Caco-2 (cell line): ENCODE measurements at regions not wholly inside any gene's neighbourhood (a gene's known extent, or its start where the extent isn't known, plus 50 kb on each side); places are given as distances from the start of the nearest gene placed in this dataset.

Experiments used
- BruUV-seq: library from RNA; stranded (reverse); fragments of 400-500 nt; replicated peaks from 2 replicates; lab custom pipeline; 2021; lab: Mats Ljungman, UMichigan
- CTCF ChIA-PET: fragments of 300-600 bp; sonication (Branson Sonifier 250); formaldehyde crosslinking; loops from one replicate; lab custom pipeline; 2022; ENCODE audit warnings: antibody characterized with exemption; lab: Charles Lee
- POLR2A ChIA-PET: fragments of 300-600 bp; sonication (Branson Sonifier 250); formaldehyde crosslinking; loops from one replicate; lab custom pipeline; 2022; ENCODE audit warnings: antibody characterized with exemption; lab: Charles Lee
- DNase-seq, 2 experiments: peaks; one replicate each; pipeline versions ENCODE4 v3.0.0 to v3.0.0-alpha.2; 2020 to 2022
- H3K27me3 ChIP-seq: replicated peaks from 2 replicates; pipeline ENCODE4 v1.6.0; 2011; ENCODE audit warnings: low read length; ENCODE audit not compliant: control insufficient read depth, insufficient read depth
- H3K36me3 ChIP-seq: 2 replicates; pipeline ENCODE4 v1.5.1; 2011; ENCODE audit warnings: low read length; ENCODE audit not compliant: control insufficient read depth, insufficient read depth
- H3K4me1 ChIP-seq: fragments of 250-450 bp; sonication (Bioruptor Pico); 2 replicates; pipeline ENCODE4 v1.5.1; 2020; ENCODE audit warnings: mild to moderate bottlenecking
- H3K4me3 ChIP-seq: 2 replicates; pipeline ENCODE4 v1.5.1; 2011; ENCODE audit warnings: low read depth, mild to moderate bottlenecking, control low read depth, low read length
- H3K9me3 ChIP-seq: fragments of 250-450 bp; sonication (Bioruptor Pico); 2 replicates; pipeline ENCODE4 v1.5.1; 2020; ENCODE audit warnings: mild to moderate bottlenecking, moderate library complexity
- H3K27ac Mint-ChIP-seq: one replicate; pipeline ENCODE4 v1.8.0; 2022; ENCODE audit warnings: mixed read lengths; ENCODE audit not compliant: unreplicated experiment
- H3K27me3 Mint-ChIP-seq: one replicate; pipeline ENCODE4 v1.8.0; 2022; ENCODE audit warnings: mixed read lengths; ENCODE audit not compliant: insufficient read depth, unreplicated experiment
- H3K36me3 Mint-ChIP-seq: one replicate; pipeline ENCODE4 v1.8.0; 2022; ENCODE audit warnings: mild to moderate bottlenecking, mixed read lengths; ENCODE audit not compliant: insufficient read depth, unreplicated experiment
- H3K4me1 Mint-ChIP-seq: one replicate; pipeline ENCODE4 v1.8.0; 2022; ENCODE audit warnings: low read depth, mixed read lengths; ENCODE audit not compliant: unreplicated experiment
- H3K4me3 Mint-ChIP-seq: one replicate; pipeline ENCODE4 v1.8.0; 2022; ENCODE audit warnings: mild to moderate bottlenecking, moderate library complexity, mixed read lengths; ENCODE audit not compliant: unreplicated experiment
- H3K9me3 Mint-ChIP-seq: one replicate; pipeline ENCODE4 v1.8.0; 2022; ENCODE audit warnings: mixed read lengths; ENCODE audit not compliant: unreplicated experiment
- intact Hi-C: fragments of 100-400 bp; cut with micrococcal nuclease; formaldehyde crosslinking; loops from one replicate; pipeline ENCODE4 v1.10.0; 2022; ENCODE audit not compliant: unreplicated experiment
- TF ChIP-seq, protein P1 (sequence below), 2 experiments: fragments of 200-600 bp in 1 of 2; IDR thresholded peaks; 1 replicate in 1 of 2; 2 replicates in 1 of 2; pipeline versions ENCODE4 v1.5.1 to v1.8.0; 2011 to 2022; ENCODE audit warnings: antibody characterized with exemption in 1 of 2, control low read depth in 1 of 2, inconsistent platforms in 1 of 2, low read depth in 1 of 2, low read length in 1 of 2, mild to moderate bottlenecking in 1 of 2, moderate library complexity in 1 of 2; ENCODE audit not compliant: insufficient read depth in 1 of 2, severe bottlenecking in 1 of 2, unreplicated experiment in 1 of 2

DNA sequence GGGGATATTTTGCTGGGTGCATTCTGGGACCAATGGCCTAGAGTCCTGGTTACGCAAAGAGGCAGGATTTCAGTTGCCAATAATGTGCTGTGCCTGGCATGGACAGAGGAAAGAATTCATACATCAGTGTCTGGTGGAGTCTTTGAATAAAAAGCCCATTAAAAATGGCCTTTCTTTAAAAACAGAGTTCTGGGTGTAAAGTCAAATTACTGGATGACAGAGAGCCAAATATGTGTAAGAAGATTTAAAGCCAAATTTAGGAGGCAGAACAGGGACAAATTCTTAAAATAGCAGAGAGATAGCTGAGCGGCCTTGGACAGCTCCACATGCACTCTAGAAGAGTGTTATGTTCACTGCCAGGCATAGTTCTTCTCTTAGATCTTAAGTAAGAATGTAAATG is 60.8 kb upstream of the MEOX2 start:
- ChIA-PET CTCF (no interaction called here), POLR2A (no interaction called here)
- TF ChIP-seq, protein P1, sequence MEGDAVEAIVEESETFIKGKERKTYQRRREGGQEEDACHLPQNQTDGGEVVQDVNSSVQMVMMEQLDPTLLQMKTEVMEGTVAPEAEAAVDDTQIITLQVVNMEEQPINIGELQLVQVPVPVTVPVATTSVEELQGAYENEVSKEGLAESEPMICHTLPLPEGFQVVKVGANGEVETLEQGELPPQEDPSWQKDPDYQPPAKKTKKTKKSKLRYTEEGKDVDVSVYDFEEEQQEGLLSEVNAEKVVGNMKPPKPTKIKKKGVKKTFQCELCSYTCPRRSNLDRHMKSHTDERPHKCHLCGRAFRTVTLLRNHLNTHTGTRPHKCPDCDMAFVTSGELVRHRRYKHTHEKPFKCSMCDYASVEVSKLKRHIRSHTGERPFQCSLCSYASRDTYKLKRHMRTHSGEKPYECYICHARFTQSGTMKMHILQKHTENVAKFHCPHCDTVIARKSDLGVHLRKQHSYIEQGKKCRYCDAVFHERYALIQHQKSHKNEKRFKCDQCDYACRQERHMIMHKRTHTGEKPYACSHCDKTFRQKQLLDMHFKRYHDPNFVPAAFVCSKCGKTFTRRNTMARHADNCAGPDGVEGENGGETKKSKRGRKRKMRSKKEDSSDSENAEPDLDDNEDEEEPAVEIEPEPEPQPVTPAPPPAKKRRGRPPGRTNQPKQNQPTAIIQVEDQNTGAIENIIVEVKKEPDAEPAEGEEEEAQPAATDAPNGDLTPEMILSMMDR (IDR thresholded peaks at IDR 0.05; ENCODE audit: insufficient read depth in 1 of 2, low read depth in 1 of 2, low read length in 1 of 2, severe bottlenecking in 1 of 2, unreplicated experiment in 1 of 2), result no peak
- Histone ChIP-seq H3K4me3 (no peak overlapping the region), H3K4me1 (no peaks in the 10 kb centered on the region), H3K9me3 (no peaks in the 10 kb centered on the region), H3K27me3 (no peaks in the 10 kb centered on the region), H3K36me3 (no peaks in the 10 kb centered on the region)
- no peak overlapping the region for H3K27ac Mint-ChIP-seq
- no peaks in the 10 kb centered on the region for H3K27me3 Mint-ChIP-seq
- H3K36me3 Mint-ChIP-seq, result no peaks in the 10 kb centered on the region
- intact Hi-C loops, result no loop called here
- no peak overlapping the region for H3K4me3 Mint-ChIP-seq
- H3K4me1 Mint-ChIP-seq, result no peaks in the 10 kb centered on the region
- no peak for DNase-seq
- H3K9me3 Mint-ChIP-seq, result peaks cover 4% of the 10 kb centered on the region
- no TSS peak for BruUV-seq

- Histone ChIP-seq H3K4me3 (no peak overlapping the region), H3K9me3 (no peaks in the 10 kb centered on the region), H3K36me3 (no peaks in the 10 kb centered on the region), H3K4me1 (no peaks in the 10 kb centered on the region), H3K27me3 (no peaks in the 10 kb centered on the region)
- intact Hi-C loops, result no loop called here
- TF ChIP-seq, protein P1 (IDR thresholded peaks at IDR 0.05; ENCODE audit: insufficient read depth in 1 of 2, low read depth in 1 of 2, low read length in 1 of 2, severe bottlenecking in 1 of 2, unreplicated experiment in 1 of 2), result no peak
- ChIA-PET POLR2A (no interaction called here), CTCF (no interaction called here)
- Mint-ChIP-seq H3K4me3 (no peak overlapping the region), H3K36me3 (no peaks in the 10 kb centered on the region), H3K9me3 (no peaks in the 10 kb centered on the region), H3K4me1 (no peaks in the 10 kb centered on the region), H3K27me3 (no peaks in the 10 kb centered on the region), H3K27ac (no peak overlapping the region)
- BruUV-seq, result no TSS peak
- DNase-seq, result no peak
Measured at GRCh38 chr7:15743926-15744480, 57.5 kb upstream of the MEOX2 start.

GRCh38 chr7:15737601-15738000 is 51.1 kb upstream of the MEOX2 start:
- BruUV-seq, result no TSS peak
- H3K36me3 Mint-ChIP-seq, result no peaks in the 10 kb centered on the region
- POLR2A ChIA-PET, result no interaction called here

More at GRCh38 chr7:15737601-15738000, 51.1 kb upstream of the MEOX2 start:
- H3K9me3 ChIP-seq, result no peaks in the 10 kb centered on the region
- CTCF ChIA-PET, result no interaction called here
- no peak overlapping the region for H3K4me3 ChIP-seq
- H3K27ac Mint-ChIP-seq, result no peak overlapping the region
- H3K27me3 Mint-ChIP-seq, result no peaks in the 10 kb centered on the region
- H3K4me1 Mint-ChIP-seq, result no peaks in the 10 kb centered on the region
- no peaks in the 10 kb centered on the region for H3K36me3 ChIP-seq
- intact Hi-C loops, result no loop called here
- H3K4me1 ChIP-seq, result peaks cover 9% of the 10 kb centered on the region; the same call in 1 of the 2 replicates
- TF ChIP-seq, protein P1 (IDR thresholded peaks at IDR 0.05; ENCODE audit: insufficient read depth in 1 of 2, low read depth in 1 of 2, low read length in 1 of 2, severe bottlenecking in 1 of 2, unreplicated experiment in 1 of 2), result no peak
- H3K27me3 ChIP-seq, result no peaks in the 10 kb centered on the region
- no peak overlapping the region for H3K4me3 Mint-ChIP-seq
- no peak for DNase-seq
- no peaks in the 10 kb centered on the region for H3K9me3 Mint-ChIP-seq
